ENCODE measurements at regions not wholly inside any gene's neighbourhood (a gene's known extent, or its start where the extent isn't known, plus 50 kb on each side); places are given as distances from the start of the nearest gene placed in this dataset.
A peak's percentile ranks its signal among the peaks of the same experiment; 100 is the strongest.
"Not testable (repeated sequence)": the region's sequence is repeated elsewhere in the genome, so short reads cannot be mapped to it uniquely, and the experiment has no call there.

- DNase-seq (ENCODE audit: low read depth) = no peak
- Histone ChIP-seq H3K36me3 (ENCODE audit: control insufficient read depth, insufficient read depth, low read length, severe bottlenecking) (no peaks in the 10 kb centered on the region), H3K9me3 (ENCODE audit: control insufficient read depth, low read length) (peaks cover 5% of the 10 kb centered on the region), H3K4me3 (ENCODE audit: low read length) (no peak overlapping the region), H3K4me1 (ENCODE audit: control insufficient read depth, insufficient read depth, low read length) (no peaks in the 10 kb centered on the region), H3K27me3 (replicated peaks; ENCODE audit: control insufficient read depth, insufficient read depth, low read length) (no peaks in the 10 kb centered on the region), H3K9ac (ENCODE audit: low read length) (no peak overlapping the region)
Observed at GRCh38 chr5:53785924-53786323, 225.5 kb downstream of the NDUFS4 start.

GRCh38 chr5:53790026-53790425, 229.6 kb downstream of the NDUFS4 start:
- Histone ChIP-seq H3K9ac (ENCODE audit: low read length) (no peak overlapping the region), H3K9me3 (ENCODE audit: control insufficient read depth, low read length) (peaks cover 5% of the 10 kb centered on the region), H3K4me1 (ENCODE audit: control insufficient read depth, insufficient read depth, low read length) (no peaks in the 10 kb centered on the region), H3K27me3 (replicated peaks; ENCODE audit: control insufficient read depth, insufficient read depth, low read length) (no peaks in the 10 kb centered on the region), H3K36me3 (ENCODE audit: control insufficient read depth, insufficient read depth, low read length, severe bottlenecking) (no peaks in the 10 kb centered on the region), H3K4me3 (ENCODE audit: low read length) (no peak overlapping the region)
- no peak for DNase-seq (ENCODE audit: low read depth)

GRCh38 chr5:53792338-53792737, 231.9 kb downstream of the NDUFS4 start:
- no peak for DNase-seq (ENCODE audit: low read depth)
- Histone ChIP-seq H3K4me1 (ENCODE audit: control insufficient read depth, insufficient read depth, low read length) (no peaks in the 10 kb centered on the region), H3K9me3 (ENCODE audit: control insufficient read depth, low read length) (peaks cover 5% of the 10 kb centered on the region), H3K36me3 (ENCODE audit: control insufficient read depth, insufficient read depth, low read length, severe bottlenecking) (no peaks in the 10 kb centered on the region), H3K9ac (ENCODE audit: low read length) (no peak overlapping the region), H3K27me3 (replicated peaks; ENCODE audit: control insufficient read depth, insufficient read depth, low read length) (peaks cover 3% of the 10 kb centered on the region), H3K4me3 (ENCODE audit: low read length) (no peak overlapping the region)

- not testable (repeated sequence) for H3K9ac ChIP-seq (ENCODE audit: low read length); DNase-seq (ENCODE audit: low read depth)
Observed at GRCh38 chr5:53799644-53800043, 239.2 kb downstream of the NDUFS4 start.

GRCh38 chr5:53808392-53808791, 248.0 kb downstream of the NDUFS4 start:
- not testable (repeated sequence) for H3K9ac ChIP-seq (ENCODE audit: low read length); H3K9me3 ChIP-seq (ENCODE audit: control insufficient read depth, low read length); H3K4me1 ChIP-seq (ENCODE audit: control insufficient read depth, insufficient read depth, low read length); DNase-seq (ENCODE audit: low read depth); H3K27me3 ChIP-seq (replicated peaks; ENCODE audit: control insufficient read depth, insufficient read depth, low read length); H3K36me3 ChIP-seq (ENCODE audit: control insufficient read depth, insufficient read depth, low read length, severe bottlenecking); H3K4me3 ChIP-seq (ENCODE audit: low read length)

More at GRCh38 chr5:53799644-53800043, 239.2 kb downstream of the NDUFS4 start:
- H3K36me3 ChIP-seq (ENCODE audit: control insufficient read depth, insufficient read depth, low read length, severe bottlenecking); H3K4me3 ChIP-seq (ENCODE audit: low read length); H3K4me1 ChIP-seq (ENCODE audit: control insufficient read depth, insufficient read depth, low read length); H3K9me3 ChIP-seq (ENCODE audit: control insufficient read depth, low read length); H3K27me3 ChIP-seq (replicated peaks; ENCODE audit: control insufficient read depth, insufficient read depth, low read length): not testable (repeated sequence)

GRCh38 chr5:53814819-53815218, 254.4 kb downstream of the NDUFS4 start:
- H3K9ac ChIP-seq (ENCODE audit: low read length) = no peak overlapping the region
- H3K4me1 ChIP-seq (ENCODE audit: control insufficient read depth, insufficient read depth, low read length) = no peaks in the 10 kb centered on the region
- H3K27me3 ChIP-seq (replicated peaks; ENCODE audit: control insufficient read depth, insufficient read depth, low read length) = peaks cover 6% of the 10 kb centered on the region
- H3K36me3 ChIP-seq (ENCODE audit: control insufficient read depth, insufficient read depth, low read length, severe bottlenecking) = no peaks in the 10 kb centered on the region
- H3K9me3 ChIP-seq (ENCODE audit: control insufficient read depth, low read length) = no peaks in the 10 kb centered on the region
- no peak overlapping the region for H3K4me3 ChIP-seq (ENCODE audit: low read length)
- DNase-seq (ENCODE audit: low read depth) = no peak

- Histone ChIP-seq H3K9ac (ENCODE audit: low read length) (no peak overlapping the region), H3K4me1 (ENCODE audit: control insufficient read depth, insufficient read depth, low read length) (no peaks in the 10 kb centered on the region), H3K36me3 (ENCODE audit: control insufficient read depth, insufficient read depth, low read length, severe bottlenecking) (no peaks in the 10 kb centered on the region), H3K27me3 (replicated peaks; ENCODE audit: control insufficient read depth, insufficient read depth, low read length) (peaks cover 6% of the 10 kb centered on the region), H3K9me3 (ENCODE audit: control insufficient read depth, low read length) (no peaks in the 10 kb centered on the region), H3K4me3 (ENCODE audit: low read length) (no peak overlapping the region)
- DNase-seq (ENCODE audit: low read depth) = no peak
Observed at GRCh38 chr5:53815471-53815870, 255.0 kb downstream of the NDUFS4 start.

GRCh38 chr5:53817183-53817582, 256.7 kb downstream of the NDUFS4 start:
- H3K36me3 ChIP-seq (ENCODE audit: control insufficient read depth, insufficient read depth, low read length, severe bottlenecking) = no peaks in the 10 kb centered on the region
- DNase-seq (ENCODE audit: low read depth) = peak; percentile 32
- no peak overlapping the region for H3K9ac ChIP-seq (ENCODE audit: low read length)
- peaks cover 4% of the 10 kb centered on the region for H3K9me3 ChIP-seq (ENCODE audit: control insufficient read depth, low read length)
- H3K4me3 ChIP-seq (ENCODE audit: low read length) = no peak overlapping the region
- no peaks in the 10 kb centered on the region for H3K4me1 ChIP-seq (ENCODE audit: control insufficient read depth, insufficient read depth, low read length)
- peaks cover 6% of the 10 kb centered on the region for H3K27me3 ChIP-seq (replicated peaks; ENCODE audit: control insufficient read depth, insufficient read depth, low read length)

- H3K9me3 ChIP-seq (ENCODE audit: control insufficient read depth, low read length) = peaks cover 11% of the 10 kb centered on the region
- DNase-seq (ENCODE audit: low read depth) = no peak
- no peak overlapping the region for H3K9ac ChIP-seq (ENCODE audit: low read length)
- H3K36me3 ChIP-seq (ENCODE audit: control insufficient read depth, insufficient read depth, low read length, severe bottlenecking) = no peaks in the 10 kb centered on the region
- no peak overlapping the region for H3K4me3 ChIP-seq (ENCODE audit: low read length)
- H3K4me1 ChIP-seq (ENCODE audit: control insufficient read depth, insufficient read depth, low read length) = no peaks in the 10 kb centered on the region
- peaks cover 6% of the 10 kb centered on the region for H3K27me3 ChIP-seq (replicated peaks; ENCODE audit: control insufficient read depth, insufficient read depth, low read length)
Observed at GRCh38 chr5:53819482-53819881, 259.0 kb downstream of the NDUFS4 start.

- H3K9me3 ChIP-seq (ENCODE audit: control insufficient read depth, low read length) = peaks cover 11% of the 10 kb centered on the region
- H3K9ac ChIP-seq (ENCODE audit: low read length) = no peak overlapping the region
- no peaks in the 10 kb centered on the region for H3K4me1 ChIP-seq (ENCODE audit: control insufficient read depth, insufficient read depth, low read length)
- H3K4me3 ChIP-seq (ENCODE audit: low read length) = no peak overlapping the region
- peaks cover 6% of the 10 kb centered on the region for H3K27me3 ChIP-seq (replicated peaks; ENCODE audit: control insufficient read depth, insufficient read depth, low read length)
- no peak for DNase-seq (ENCODE audit: low read depth)
- no peaks in the 10 kb centered on the region for H3K36me3 ChIP-seq (ENCODE audit: control insufficient read depth, insufficient read depth, low read length, severe bottlenecking)
Observed at GRCh38 chr5:53820119-53820801, 259.8 kb downstream of the NDUFS4 start.

- no peaks in the 10 kb centered on the region for H3K4me1 ChIP-seq (ENCODE audit: control insufficient read depth, insufficient read depth, low read length)
- peaks cover 6% of the 10 kb centered on the region for H3K27me3 ChIP-seq (replicated peaks; ENCODE audit: control insufficient read depth, insufficient read depth, low read length)
- no peak for DNase-seq (ENCODE audit: low read depth)
- H3K4me3 ChIP-seq (ENCODE audit: low read length) = no peak overlapping the region
- H3K36me3 ChIP-seq (ENCODE audit: control insufficient read depth, insufficient read depth, low read length, severe bottlenecking) = no peaks in the 10 kb centered on the region
- H3K9ac ChIP-seq (ENCODE audit: low read length) = no peak overlapping the region
- H3K9me3 ChIP-seq (ENCODE audit: control insufficient read depth, low read length) = peaks cover 11% of the 10 kb centered on the region
Observed at GRCh38 chr5:53820802-53821171, 260.3 kb downstream of the NDUFS4 start.

GRCh38 chr5:53825016-53825415, 264.6 kb downstream of the NDUFS4 start:
- H3K36me3 ChIP-seq (ENCODE audit: control insufficient read depth, insufficient read depth, low read length, severe bottlenecking) = no peaks in the 10 kb centered on the region
- no peaks in the 10 kb centered on the region for H3K27me3 ChIP-seq (replicated peaks; ENCODE audit: control insufficient read depth, insufficient read depth, low read length)
- no peaks in the 10 kb centered on the region for H3K4me1 ChIP-seq (ENCODE audit: control insufficient read depth, insufficient read depth, low read length)
- H3K9me3 ChIP-seq (ENCODE audit: control insufficient read depth, low read length) = peaks cover 11% of the 10 kb centered on the region
- no peak for DNase-seq (ENCODE audit: low read depth)
- no peak overlapping the region for H3K9ac ChIP-seq (ENCODE audit: low read length)
- H3K4me3 ChIP-seq (ENCODE audit: low read length) = no peak overlapping the region
